ENCODE measurements at regions not wholly inside any gene's neighbourhood (a gene's known extent, or its start where the extent isn't known, plus 50 kb on each side); places are given as distances from the start of the nearest gene placed in this dataset.

DNA sequence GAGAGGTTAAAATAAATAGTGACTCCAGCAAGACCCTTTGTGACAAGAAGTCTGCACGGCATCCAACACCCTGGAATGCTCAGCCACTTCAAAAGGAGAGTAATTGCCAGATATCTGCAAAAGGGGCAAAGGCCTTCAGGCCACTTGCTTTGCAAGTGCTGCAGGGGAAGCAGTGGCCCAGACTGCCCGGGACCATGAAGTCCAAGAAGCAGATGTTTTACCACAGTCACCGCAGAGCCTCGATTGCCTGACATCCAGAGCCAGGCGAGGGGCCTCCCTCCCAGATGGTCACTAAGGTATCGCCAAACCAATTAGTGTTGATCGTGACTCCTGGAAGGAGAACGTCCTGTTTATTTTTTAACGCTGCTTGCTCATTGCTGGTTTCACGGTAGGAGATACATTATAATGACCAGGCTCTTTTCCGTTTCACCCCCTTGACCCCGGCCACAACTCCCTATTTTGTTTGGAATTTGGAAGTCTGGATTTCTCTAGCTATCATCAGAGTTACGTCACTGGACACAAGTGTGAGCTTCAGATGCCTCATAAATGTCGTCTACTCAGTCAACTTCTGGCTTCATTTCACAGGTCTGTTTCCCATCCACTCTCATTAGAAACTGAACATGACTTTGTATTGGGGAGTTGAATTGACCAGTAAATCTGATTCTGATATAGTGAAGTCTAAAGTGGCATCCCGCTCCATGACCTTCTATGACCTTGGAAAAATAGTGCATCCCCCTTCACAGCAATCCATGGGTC, 276.2 kb downstream of the WDR11 start:
- TF ChIP-seq POLR2AphosphoS5 (IDR thresholded peaks at IDR 0.05): no peak
- TF ChIP-seq, protein P1, sequence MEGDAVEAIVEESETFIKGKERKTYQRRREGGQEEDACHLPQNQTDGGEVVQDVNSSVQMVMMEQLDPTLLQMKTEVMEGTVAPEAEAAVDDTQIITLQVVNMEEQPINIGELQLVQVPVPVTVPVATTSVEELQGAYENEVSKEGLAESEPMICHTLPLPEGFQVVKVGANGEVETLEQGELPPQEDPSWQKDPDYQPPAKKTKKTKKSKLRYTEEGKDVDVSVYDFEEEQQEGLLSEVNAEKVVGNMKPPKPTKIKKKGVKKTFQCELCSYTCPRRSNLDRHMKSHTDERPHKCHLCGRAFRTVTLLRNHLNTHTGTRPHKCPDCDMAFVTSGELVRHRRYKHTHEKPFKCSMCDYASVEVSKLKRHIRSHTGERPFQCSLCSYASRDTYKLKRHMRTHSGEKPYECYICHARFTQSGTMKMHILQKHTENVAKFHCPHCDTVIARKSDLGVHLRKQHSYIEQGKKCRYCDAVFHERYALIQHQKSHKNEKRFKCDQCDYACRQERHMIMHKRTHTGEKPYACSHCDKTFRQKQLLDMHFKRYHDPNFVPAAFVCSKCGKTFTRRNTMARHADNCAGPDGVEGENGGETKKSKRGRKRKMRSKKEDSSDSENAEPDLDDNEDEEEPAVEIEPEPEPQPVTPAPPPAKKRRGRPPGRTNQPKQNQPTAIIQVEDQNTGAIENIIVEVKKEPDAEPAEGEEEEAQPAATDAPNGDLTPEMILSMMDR (IDR thresholded peaks at IDR 0.05): no peak
- TF ChIP-seq POLR2A (IDR thresholded peaks at IDR 0.05): no peak

All from gastroesophageal sphincter (tissue), 3 donors.